G401 (cell line): ENCODE measurements at regions not wholly inside any gene's neighbourhood (a gene's known extent, or its start where the extent isn't known, plus 50 kb on each side); places are given as distances from the start of the nearest gene placed in this dataset.

Experiments used
- DNase-seq: peaks from one replicate; pipeline ENCODE4 v3.0.0-alpha.2; 2015; ENCODE audit warnings: low spot score
- in situ Hi-C: cut with HindIII; loops from 2 replicates; pipeline ENCODE4 v1.10.0; 2016; ENCODE audit warnings: low sequenced_read_pairs, mixed read lengths

DNA sequence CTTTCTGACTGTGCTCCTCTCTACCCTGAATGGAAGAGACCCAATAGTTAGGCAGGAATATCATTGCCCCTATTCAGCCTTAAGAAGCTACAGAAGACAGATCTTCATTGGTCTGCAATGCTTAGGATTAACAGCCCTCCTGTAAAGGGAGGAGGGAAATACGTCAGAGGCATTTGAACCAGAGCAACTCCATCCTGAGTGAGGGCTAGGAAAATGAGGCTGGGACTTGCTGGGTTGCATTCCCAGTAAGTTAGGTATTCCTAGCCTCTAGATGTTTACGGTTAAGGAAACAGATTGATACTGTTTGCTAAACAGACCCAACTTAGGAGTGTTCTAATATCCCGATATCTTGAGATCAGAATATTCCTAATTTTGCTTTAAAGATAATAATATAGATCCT, 63.5 kb downstream of the PCDH18 start:
- DNase-seq = no peak
- in situ Hi-C loops = no loop called here

DNA sequence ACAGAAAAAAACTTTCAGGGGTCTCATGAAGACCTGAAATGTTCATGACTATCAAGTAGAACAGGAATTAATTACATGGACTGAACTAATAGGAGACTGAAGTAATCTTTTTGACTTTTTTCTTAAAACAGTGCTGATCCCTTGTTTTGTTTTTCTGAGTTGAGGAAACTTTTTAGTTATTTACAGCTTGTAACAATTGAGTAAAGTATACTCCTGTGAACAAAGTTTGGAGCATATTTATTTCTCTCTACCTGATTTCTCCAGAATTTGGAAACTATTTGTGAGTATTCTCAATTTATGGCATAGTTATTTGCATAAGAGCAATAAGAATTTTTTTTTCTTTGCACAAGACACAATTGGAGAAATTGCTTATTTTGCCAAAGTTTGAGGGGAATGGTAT, 64.8 kb downstream of the PCDH18 start:
- in situ Hi-C loops = no loop called here
- DNase-seq = no peak

DNA sequence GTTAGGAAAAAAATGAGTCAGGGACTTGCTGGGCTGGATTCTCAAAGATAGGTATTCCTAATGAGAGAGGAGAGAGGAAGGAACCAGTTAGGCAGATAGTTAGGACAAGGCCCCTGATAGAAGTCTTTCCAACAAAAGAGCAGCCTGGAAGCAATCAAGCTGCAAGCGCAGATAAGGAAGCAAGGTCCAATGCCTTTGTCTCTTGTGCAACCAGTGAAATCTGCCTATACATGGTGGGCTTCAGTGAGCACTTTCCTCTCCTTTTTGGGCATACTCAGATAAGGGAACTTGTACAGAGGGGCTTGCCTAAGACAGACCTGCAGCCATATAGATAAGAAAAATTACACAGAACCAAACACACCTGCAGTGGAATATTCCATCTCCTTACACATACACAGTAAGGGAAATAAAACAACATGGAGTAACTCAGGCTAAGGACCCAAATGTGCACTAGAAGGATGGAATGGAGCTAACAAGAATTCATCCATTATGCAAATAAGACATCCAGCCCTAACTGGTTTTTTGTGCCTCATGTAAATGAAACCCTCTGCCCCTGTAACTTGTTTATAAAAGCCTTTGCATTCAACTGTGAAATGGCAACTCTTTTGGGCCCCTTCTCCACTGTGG, 68.8 kb downstream of the PCDH18 start:
- DNase-seq = no peak
- in situ Hi-C loops = no loop called here

DNA sequence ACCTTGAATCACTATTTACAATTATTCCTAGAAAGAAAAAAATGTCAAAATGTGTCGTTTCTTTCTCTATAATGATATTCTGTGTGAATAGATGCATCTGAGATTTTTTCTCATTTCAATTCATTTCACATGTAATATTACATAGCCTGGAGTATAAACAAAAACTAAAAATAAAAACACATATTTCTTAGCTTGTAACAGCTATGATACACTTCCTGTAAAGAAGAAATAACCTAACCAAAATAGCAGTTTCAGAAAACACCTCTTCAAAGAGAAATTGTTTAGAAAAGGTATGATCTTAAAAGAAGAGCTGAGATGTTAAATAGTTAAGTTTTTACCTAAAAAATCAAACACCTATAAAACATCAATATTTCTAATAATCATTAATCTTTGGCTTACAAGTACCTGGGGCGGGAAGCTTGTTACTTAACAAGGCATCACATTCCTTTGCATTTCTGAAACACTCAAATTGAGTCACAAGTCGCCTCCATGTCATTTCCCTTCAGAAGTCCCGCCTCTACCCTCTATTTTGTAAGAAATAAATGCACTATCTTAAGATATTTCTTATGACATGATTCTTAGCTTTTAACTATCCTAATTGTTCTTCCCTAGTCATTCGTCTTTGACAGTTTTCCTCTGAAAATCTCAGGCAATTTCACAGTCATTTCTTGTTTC, 76.5 kb downstream of the PCDH18 start:
- DNase-seq = no peak
- in situ Hi-C loops = no loop called here

DNA sequence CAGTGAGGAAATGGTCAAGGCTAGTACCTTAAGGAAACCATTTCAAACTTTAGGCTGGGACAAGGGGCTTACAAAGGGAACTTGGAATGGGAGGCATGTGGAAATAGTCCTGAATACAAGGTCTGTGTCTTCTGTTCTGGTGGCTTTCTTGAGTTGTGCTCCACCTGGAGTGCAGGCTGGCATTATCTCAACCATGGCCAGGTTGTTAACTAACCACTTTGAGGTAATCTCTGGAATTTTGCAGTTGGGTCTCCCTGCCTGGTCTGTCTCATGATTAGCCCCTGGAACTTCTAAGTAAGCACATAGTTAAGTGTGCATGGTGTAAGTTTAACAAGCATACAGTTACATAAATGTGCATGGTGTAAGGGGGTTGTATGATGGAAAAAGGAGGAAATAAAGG, 77.5 kb downstream of the PCDH18 start:
- in situ Hi-C loops = no loop called here
- DNase-seq = no peak

DNA sequence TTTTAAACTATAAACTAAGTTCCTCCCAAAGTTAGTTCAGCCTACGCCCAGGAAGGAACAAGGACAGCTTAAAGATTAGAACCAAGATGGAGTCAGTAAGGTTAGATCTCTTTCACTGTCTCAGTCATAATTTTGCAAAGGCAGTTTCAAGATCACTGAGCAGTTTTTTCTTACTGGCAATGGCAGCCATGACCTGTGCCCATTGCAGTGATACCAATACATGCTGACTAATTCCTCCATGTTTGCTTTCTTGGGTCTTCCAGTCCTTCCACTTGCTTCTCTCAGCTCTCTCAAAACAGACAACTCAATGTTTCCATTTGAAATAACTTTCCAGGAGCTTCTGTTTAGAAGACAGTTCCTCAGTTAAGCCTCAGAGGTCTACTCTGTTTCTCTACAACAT, 79.5 kb downstream of the PCDH18 start:
- in situ Hi-C loops = no loop called here
- no peak for DNase-seq

DNA sequence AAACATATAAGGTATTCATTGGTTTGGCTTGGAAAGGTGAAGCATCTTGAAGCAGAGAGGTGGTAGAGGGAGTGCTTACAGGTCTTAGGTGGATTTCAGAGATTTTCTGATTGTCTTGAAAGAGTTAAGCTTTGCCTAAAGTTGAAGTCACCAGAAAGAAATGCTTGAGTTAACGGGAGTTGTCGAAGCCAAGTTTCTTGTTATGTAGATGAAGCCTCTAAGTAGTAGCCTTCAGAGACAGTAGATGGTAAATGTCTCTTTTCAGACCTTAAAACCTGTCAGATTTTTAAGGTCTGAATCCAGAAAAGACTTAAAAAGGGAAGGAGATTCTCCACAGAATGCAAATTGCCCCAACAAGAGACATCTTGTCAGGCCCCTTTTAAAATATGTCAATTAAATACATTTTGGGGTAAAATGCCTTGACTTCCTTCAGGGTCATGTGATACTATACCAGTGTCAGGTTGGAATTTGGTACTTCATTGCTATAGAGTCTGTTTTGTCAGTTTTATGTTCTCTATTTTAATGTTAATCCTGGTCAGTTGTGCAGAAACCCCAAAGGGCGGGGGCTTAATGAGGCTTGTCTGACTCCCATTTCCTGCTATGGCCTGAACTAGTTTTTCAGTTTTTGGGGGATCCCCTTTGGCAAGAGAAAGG, 81.0 kb downstream of the PCDH18 start:
- DNase-seq = no peak
- in situ Hi-C loops = no loop called here

DNA sequence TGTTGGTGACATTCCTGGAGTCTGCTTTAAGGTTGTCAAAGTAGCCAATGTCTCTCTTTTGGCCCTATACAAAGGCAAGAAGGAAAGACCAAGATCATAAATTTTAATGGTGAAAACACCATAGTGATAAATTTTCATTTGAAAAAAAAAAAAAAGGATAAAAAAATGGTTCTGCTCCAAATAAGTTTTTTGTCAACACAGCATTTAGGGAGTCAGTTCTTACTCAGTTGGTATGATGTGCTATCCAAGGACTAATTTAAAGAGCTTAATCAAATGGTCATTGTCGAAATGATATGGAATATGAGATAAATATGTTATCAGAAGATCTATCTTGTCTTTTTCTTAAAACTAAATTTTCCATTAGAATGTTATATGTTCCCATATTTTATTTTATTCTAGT, 83.9 kb downstream of the PCDH18 start:
- no peak for DNase-seq
- in situ Hi-C loops = no loop called here

DNA sequence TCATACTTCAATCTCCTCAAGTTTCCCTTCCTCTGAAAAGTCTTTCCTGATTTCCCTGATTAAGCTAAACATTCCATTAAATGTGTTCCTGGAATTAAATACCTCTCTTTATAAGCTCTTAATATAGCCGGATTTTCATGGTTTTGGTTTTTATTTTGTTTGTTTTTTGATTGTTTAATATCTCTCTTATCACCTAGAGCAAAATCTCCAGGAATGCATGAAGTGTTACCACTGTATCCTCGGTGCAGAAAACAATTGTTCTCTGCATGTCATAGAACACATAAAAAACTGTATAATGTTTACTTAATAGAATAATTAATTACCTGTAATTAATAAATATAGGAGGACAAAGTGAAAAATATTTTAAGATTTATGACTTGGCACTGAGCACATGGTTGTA, 86.2 kb downstream of the PCDH18 start:
- in situ Hi-C loops = no loop called here
- DNase-seq = no peak

DNA sequence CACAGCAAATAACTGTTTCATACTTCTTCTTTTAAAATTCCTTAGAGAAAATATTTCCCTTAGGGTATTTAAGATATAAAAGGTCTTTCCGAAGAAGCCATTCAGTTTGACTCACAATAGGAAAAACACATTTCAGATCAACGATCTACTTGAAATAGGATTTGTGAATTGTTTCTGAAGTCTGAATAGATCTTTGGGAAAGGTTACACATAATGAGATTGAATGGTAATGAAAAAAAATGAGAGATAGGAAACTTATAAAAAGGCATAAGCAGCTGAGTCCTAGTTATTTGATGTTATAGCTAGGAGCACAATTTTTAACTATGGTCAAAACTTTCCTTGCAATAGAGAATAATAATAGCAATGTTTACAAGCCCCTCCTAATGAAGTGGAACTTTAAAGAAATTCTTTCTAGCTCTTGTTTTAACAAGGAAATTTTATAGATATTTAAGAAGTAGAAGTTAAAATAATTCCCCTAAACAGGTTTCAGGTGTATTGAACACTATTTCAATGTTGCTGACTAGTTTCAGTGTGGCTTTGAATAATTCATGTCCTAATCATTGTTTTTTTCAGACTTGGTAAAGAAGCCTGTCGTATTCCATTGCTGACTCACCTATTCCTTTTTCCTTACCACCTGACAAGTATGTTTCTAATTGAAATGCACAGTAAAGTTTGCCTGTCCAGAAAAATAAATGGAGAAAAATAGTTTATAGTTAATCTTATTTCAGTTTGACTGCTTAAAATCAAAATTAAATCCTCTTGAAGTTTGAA, 89.1 kb downstream of the PCDH18 start:
- DNase-seq = no peak

DNA sequence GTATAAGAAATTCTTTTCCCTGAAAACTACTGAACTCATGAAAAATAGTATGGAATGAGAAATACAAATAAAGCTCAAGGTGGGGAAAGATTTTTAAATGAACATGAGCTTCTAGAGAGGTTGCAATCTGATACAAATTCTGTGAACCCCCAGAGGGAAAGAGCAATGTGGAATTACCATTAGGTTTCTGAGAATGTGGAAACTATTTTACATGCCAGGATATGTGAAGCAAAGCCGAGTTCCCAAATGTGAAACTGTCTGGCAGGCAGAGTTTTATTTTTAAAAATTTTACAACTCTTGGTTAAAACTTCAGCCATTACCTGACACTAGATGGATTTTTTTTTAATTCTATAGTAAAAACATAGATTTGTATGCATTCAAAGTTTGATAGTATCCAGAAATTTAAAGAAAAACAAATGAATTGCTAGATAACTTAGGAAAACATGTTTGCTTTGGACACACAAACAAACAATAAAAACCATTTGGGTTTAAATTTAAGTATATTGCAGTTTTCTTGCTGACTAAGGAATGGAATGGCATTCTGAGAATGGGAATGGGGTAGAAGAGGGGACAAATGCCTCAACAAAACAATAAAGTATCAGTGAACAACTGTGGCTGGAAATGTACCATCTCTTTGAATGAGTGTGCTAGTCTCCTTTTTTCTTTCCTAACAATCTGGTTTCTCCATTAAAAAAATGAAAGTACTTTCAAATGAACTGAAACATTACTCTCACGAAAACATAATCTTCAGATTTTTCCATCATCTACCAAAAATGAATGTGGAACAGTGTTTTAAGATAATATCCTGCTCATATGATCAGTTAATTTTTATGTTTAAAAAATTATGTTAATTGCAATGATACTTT, 99.6 kb downstream of the PCDH18 start:
- in situ Hi-C loops = no loop called here
- DNase-seq = no peak

More for the DNA sequence above, 89.1 kb downstream of the PCDH18 start:
- in situ Hi-C loops = no loop called here

DNA sequence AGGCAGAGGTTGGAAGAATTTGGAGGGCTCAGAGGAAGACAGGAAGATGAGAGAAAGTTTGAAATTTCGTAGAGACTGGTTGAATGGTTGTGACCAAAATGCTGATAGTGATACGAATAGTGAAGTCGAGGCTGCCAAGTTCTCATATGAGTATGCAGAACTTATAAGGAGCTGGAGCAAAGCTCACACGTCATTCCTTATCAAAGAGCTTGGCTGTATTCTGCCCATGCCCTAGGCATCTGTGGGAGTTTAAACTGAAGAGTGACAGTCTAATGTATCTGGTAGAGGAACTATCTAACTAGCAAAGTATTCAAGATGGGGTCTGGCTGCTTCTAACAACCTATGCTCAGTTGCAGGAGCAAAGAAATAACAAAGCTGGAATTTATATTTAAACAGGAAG, 102.1 kb downstream of the PCDH18 start:
- DNase-seq = no peak
- in situ Hi-C loops = no loop called here

DNA sequence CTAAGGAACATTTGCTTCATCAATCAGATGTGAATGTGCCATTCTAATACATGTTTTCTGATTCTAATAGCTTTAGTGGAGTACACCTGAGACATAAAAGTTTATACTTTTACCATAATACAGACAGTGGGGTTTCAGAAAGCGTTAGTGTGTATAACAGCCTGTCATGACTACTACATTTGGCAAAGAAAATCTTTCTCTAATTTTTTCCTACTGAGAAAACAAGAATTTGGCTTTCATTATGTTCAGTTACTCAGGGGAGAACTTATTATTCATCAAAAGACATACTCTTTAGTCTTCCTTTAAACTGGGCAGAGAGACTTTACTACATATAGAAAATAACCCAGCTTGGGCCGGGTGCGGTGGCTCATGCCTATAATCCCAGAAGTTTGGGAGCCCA, 104.9 kb downstream of the PCDH18 start:
- in situ Hi-C loops = no loop called here

DNA sequence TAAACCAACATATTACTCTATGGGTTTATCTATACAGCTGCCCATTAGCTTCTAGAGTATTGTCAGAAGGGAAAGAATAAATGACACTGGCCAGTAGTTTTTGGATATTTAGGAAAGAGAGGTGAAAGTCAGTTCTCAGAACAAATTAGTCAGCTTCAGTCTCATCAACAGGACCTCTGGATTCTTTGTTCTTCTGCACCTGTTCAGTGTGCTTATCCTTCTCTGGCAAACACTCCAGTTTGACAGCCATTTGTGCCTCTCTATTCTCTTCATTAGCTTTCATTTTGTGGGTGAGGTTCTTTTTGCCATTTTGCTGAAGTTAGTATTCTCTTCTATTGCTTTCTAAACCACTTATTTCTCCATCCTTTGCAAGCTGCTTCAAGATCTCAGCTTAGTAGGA, 107.0 kb downstream of the PCDH18 start:
- DNase-seq = no peak
- in situ Hi-C loops = no loop called here

More for the DNA sequence above, 104.9 kb downstream of the PCDH18 start:
- DNase-seq = no peak

DNA sequence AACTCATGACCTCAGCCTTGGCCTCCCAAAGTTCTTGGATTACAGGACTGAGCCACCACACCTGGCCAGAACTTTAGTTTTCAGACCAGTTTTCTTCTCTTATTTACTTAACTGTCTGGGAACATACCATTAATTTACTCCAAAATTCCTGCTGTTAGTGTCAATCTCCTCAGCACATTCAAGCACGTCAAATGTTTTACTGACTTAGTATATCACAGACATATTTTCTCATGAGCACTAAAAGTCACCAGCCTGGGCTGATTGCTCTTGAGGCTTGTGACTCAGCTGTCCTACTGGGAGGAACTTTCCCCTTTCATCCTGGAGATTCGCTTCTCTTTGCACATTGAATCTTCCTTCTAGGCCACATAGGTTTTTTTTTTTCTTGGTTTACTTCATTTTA, 109.6 kb downstream of the PCDH18 start:
- in situ Hi-C loops = no loop called here
- no peak for DNase-seq

DNA sequence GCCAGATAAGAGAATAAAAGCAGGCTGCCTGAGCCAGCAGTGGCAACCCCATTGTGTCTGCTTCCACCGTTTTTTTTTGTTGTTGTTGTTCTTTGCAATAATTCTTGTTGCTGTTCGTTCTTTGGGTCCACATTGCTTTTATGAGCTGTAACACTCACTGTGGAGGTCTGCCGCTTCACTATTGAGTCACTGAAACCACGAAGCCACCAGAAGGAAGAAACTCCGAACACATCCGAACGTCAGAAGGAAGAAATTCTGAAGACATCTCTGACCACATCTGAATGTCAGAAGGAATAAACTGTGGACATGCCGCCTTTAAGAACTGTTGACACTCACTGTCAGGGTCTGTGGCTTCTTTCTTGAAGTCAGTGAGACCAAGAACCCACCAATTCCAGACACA, 110.5 kb downstream of the PCDH18 start:
- DNase-seq = no peak
- in situ Hi-C loops = no loop called here

DNA sequence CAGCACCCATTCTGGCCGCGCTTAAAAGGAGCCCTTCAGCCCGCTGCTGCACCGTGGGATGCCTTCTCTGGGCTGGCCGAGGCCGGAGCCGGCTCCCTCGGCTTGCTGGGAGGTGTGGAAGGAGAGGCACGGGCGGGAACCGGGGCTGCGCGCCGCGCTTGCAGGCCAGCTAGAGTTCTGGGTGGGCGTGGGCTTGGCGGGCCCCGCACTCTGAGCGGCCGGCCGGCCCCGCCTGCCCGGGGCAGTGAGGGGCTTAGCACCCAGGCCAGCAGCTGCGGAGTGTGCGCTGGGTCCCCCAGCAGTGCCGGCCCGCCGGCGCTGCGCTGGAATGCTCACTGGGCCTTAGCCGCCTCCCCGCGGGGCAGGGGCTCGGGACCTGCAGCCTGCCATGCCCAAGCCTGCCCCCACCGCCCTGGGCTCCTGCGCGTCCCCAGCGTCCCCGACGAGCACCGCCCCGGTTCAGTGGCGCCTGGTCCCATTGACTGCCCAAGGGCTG, 111.3 kb downstream of the PCDH18 start:
- no peak for DNase-seq
- in situ Hi-C loops = no loop called here

DNA sequence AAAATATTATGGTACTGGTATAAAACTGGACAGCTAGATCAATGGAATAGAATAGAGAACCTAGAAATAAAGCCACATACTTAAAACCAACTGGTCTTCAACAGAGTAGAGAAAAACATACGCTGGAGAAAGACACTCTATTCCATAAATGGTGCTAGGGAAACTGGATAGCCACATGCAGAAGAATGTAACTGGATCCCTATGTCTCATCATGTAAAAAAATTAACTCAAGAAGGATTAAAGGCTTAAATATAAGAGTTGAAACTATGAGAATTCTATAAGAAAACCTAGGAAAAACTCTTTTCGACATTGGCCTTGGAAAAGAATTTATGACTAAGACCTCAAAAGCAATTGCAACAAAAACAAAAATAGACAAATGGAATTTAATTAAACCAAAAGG, 114.6 kb downstream of the PCDH18 start:
- in situ Hi-C loops = no loop called here
- DNase-seq = no peak

DNA sequence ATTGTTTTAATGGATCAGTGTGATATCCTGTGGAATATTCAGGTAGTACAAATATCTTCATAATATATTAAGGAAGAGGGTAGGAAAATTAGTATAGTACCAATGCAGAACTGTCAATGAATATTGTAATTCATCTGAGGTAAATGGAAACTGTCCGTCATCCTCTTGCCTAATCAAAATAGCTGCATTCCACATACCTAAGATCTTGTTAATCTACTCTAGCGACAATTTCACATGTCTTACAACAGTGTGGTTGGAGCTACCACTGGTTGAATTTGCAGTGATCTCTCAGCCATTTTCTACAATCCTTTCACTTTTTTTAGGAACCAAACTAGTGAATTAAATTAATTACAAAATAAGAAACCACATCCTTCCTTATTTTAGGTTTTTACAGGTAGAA, 117.5 kb downstream of the PCDH18 start:
- DNase-seq = no peak
- in situ Hi-C loops = no loop called here
